ENCODE measurements at regions not wholly inside any gene's neighbourhood (a gene's known extent, or its start where the extent isn't known, plus 50 kb on each side); places are given as distances from the start of the nearest gene placed in this dataset.

DNA sequence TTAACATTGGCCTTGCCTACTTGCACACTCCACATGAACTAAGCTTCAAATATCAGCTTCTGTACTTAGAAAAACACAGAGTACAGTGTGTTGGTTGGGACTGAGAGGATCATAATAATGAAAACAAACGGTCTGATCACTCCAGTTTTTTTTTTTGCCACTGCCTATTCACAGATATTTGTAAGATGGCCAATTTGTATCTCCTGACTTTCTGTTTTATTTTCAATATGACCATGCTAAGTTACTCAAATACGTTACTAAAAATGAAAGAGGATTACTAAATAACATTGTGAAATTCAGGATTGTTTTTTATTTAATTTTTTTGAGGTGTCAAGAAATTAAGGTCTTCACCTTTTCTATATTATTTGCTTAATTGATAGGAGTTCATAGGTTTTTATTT lies 595.1 kb downstream of the TUSC7 start:
- Histone ChIP-seq H3K79me2 (ENCODE audit: low read depth) (no peaks in the 10 kb centered on the region), H3K9me2 (ENCODE audit: insufficient read depth) (no peaks in the 10 kb centered on the region), H3K4me2 (no peak overlapping the region), H3K27ac (no peak overlapping the region), H3K27me3 (ENCODE audit: insufficient read depth, low read depth) (no peaks in the 10 kb centered on the region), H4K20me1 (ENCODE audit: insufficient read depth) (no peaks in the 10 kb centered on the region), H3K9me3 (ENCODE audit: insufficient read depth, low read depth) (no peaks in the 10 kb centered on the region), H3K4me3 (no peak overlapping the region), H2AFZ (no peak overlapping the region), H3F3A (ENCODE audit: insufficient read depth, low read depth) (no peaks in the 10 kb centered on the region), H3K36me3 (ENCODE audit: low read depth) (no peaks in the 10 kb centered on the region), H3K4me1 (replicated peaks; ENCODE audit: insufficient read depth) (no peaks in the 10 kb centered on the region)
- no TSS peak for BruUV-seq (replicated peaks)
- no peak for DNase-seq
- ChIA-PET POLR2A (ENCODE audit: unreplicated experiment) (no interaction called here), CTCF (no interaction called here)
- no peak for TF ChIP-seq EZH2 (IDR thresholded peaks at IDR 0.05; ENCODE audit: low read depth)
- TF ChIP-seq CTCF (conservative IDR thresholded peaks at IDR 0.05): no peak
- intact Hi-C loops (cut with micrococcal nuclease; ENCODE audit: unreplicated experiment): no loop called here

GRCh38 chr3:117305681-117306080 lies 596.1 kb downstream of the TUSC7 start:
- Histone ChIP-seq H4K20me1 (ENCODE audit: insufficient read depth) (no peaks in the 10 kb centered on the region), H3K79me2 (ENCODE audit: low read depth) (no peaks in the 10 kb centered on the region), H3K9me3 (ENCODE audit: insufficient read depth, low read depth) (no peaks in the 10 kb centered on the region), H2AFZ (no peak overlapping the region), H3K4me2 (no peak overlapping the region), H3K36me3 (ENCODE audit: low read depth) (no peaks in the 10 kb centered on the region), H3F3A (ENCODE audit: insufficient read depth, low read depth) (no peaks in the 10 kb centered on the region), H3K9me2 (ENCODE audit: insufficient read depth) (no peaks in the 10 kb centered on the region), H3K27me3 (ENCODE audit: insufficient read depth, low read depth) (no peaks in the 10 kb centered on the region), H3K27ac (no peak overlapping the region), H3K4me1 (replicated peaks; ENCODE audit: insufficient read depth) (no peaks in the 10 kb centered on the region), H3K4me3 (no peak overlapping the region)
- DNase-seq: no peak
- BruUV-seq (replicated peaks): no TSS peak
- CTCF ChIA-PET: no interaction called here
- intact Hi-C loops (cut with micrococcal nuclease; ENCODE audit: unreplicated experiment): no loop called here
- POLR2A ChIA-PET (ENCODE audit: unreplicated experiment): no interaction called here
- no peak for TF ChIP-seq EZH2 (IDR thresholded peaks at IDR 0.05; ENCODE audit: low read depth)
- TF ChIP-seq CTCF (conservative IDR thresholded peaks at IDR 0.05): no peak

GRCh38 chr3:117306299-117306698 lies 596.7 kb downstream of the TUSC7 start:
- TF ChIP-seq EZH2 (IDR thresholded peaks at IDR 0.05; ENCODE audit: low read depth) (no peak), CTCF (conservative IDR thresholded peaks at IDR 0.05) (no peak)
- ChIA-PET CTCF (no interaction called here), POLR2A (ENCODE audit: unreplicated experiment) (no interaction called here)
- H3K27me3 ChIP-seq (ENCODE audit: insufficient read depth, low read depth): no peaks in the 10 kb centered on the region
- no peak overlapping the region for H2AFZ ChIP-seq
- no peak overlapping the region for H3K4me2 ChIP-seq
- no peaks in the 10 kb centered on the region for H3K4me1 ChIP-seq (replicated peaks; ENCODE audit: insufficient read depth)
- H3K27ac ChIP-seq: no peak overlapping the region
- no peak overlapping the region for H3K4me3 ChIP-seq
- no TSS peak for BruUV-seq (replicated peaks)
- H3K79me2 ChIP-seq (ENCODE audit: low read depth): no peaks in the 10 kb centered on the region
- DNase-seq: no peak
- H3K9me2 ChIP-seq (ENCODE audit: insufficient read depth): no peaks in the 10 kb centered on the region
- no peaks in the 10 kb centered on the region for H3F3A ChIP-seq (ENCODE audit: insufficient read depth, low read depth)
- H4K20me1 ChIP-seq (ENCODE audit: insufficient read depth): no peaks in the 10 kb centered on the region
- intact Hi-C loops (cut with micrococcal nuclease; ENCODE audit: unreplicated experiment): no loop called here
- H3K9me3 ChIP-seq (ENCODE audit: insufficient read depth, low read depth): no peaks in the 10 kb centered on the region
- H3K36me3 ChIP-seq (ENCODE audit: low read depth): no peaks in the 10 kb centered on the region

All from PC-9 (cell line).